Peyer's patch (tissue), 4 donors: ENCODE measurements at regions not wholly inside any gene's neighbourhood (a gene's known extent, or its start where the extent isn't known, plus 50 kb on each side); places are given as distances from the start of the nearest gene placed in this dataset.

Experiments
- DNase-seq, 3 donors: peaks; one replicate each; pipeline ENCODE4 v3.0.0-alpha.2; 2017 to 2019
- H3K27ac ChIP-seq, 4 donors: fragments of 200-600 bp; sonication (generic); one replicate each; pipeline ENCODE4 v1.5.1; 2016 to 2019
- H3K27me3 ChIP-seq, 2 donors: fragments of 200-600 bp; sonication (generic); one replicate each; pipeline ENCODE4 v1.5.1; 2019
- H3K36me3 ChIP-seq, 3 donors: fragments of 200-600 bp; sonication (generic); one replicate each; pipeline ENCODE4 v1.5.1; 2016 to 2019
- H3K4me1 ChIP-seq, 4 donors: fragments of 200-600 bp; sonication (generic); one replicate each; pipeline ENCODE4 v1.5.1; 2016 to 2019
- H3K4me3 ChIP-seq, 4 donors: fragments of 200-600 bp; sonication (generic); 1 replicate in 3 of 4; 2 replicates in 1 of 4; pipeline ENCODE4 v1.5.1; 2016 to 2019; ENCODE audit warnings: mild to moderate bottlenecking in 1 of 4
- H3K9me3 ChIP-seq, 4 donors: fragments of 200-600 bp; sonication (generic); one replicate each; pipeline ENCODE4 v1.5.1; 2016 to 2019; ENCODE audit warnings: mild to moderate bottlenecking in 1 of 4
- POLR2A ChIP-seq, 2 donors: fragments of 450-650 bp; IDR thresholded peaks; one replicate each; pipeline ENCODE4 v1.5.1; 2017; ENCODE audit warnings: antibody characterized with exemption in 2 of 2, mild to moderate bottlenecking in 2 of 2, moderate library complexity in 2 of 2
- TF ChIP-seq, protein P1 (sequence below), 6 experiments: fragments of 450-650 bp in 4 of 6; fragments of 200-600 bp in 2 of 6; sonication (generic) in 1 of 6; IDR thresholded peaks; one replicate each; pipeline ENCODE4 v1.5.1; 2017 to 2019; ENCODE audit warnings: antibody characterized with exemption in 6 of 6, mild to moderate bottlenecking in 3 of 6, moderate library complexity in 1 of 6

DNA sequence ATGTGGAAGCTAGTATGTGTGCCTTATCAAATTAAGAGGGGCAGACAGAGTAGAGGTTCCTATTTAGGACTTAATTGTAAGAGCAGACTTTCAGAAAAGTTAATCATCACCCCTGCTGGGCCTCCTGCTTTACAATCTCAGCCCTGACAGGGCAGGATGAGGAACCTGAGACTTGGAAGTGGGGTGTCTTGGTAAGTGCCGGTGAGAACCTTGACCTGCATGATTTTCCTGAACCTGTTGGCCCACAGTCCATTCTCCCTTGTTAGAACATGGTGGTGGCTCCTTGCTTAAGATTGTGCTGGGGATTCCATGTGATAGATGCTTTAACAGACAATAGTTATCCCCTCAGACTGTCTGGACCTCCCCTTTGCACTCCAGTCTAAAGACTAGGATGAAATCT is 141.7 kb upstream of the TMEM72 start:
- H3K9me3 ChIP-seq = no peaks in the 10 kb centered on the region
- no peak overlapping the region for H3K4me3 ChIP-seq
- H3K27me3 ChIP-seq = no peaks in the 10 kb centered on the region
- no peak for DNase-seq
- no peaks in the 10 kb centered on the region for H3K36me3 ChIP-seq
- no peaks in the 10 kb centered on the region for H3K4me1 ChIP-seq
- TF ChIP-seq POLR2A (IDR thresholded peaks at IDR 0.05) = no peak
- TF ChIP-seq, protein P1, sequence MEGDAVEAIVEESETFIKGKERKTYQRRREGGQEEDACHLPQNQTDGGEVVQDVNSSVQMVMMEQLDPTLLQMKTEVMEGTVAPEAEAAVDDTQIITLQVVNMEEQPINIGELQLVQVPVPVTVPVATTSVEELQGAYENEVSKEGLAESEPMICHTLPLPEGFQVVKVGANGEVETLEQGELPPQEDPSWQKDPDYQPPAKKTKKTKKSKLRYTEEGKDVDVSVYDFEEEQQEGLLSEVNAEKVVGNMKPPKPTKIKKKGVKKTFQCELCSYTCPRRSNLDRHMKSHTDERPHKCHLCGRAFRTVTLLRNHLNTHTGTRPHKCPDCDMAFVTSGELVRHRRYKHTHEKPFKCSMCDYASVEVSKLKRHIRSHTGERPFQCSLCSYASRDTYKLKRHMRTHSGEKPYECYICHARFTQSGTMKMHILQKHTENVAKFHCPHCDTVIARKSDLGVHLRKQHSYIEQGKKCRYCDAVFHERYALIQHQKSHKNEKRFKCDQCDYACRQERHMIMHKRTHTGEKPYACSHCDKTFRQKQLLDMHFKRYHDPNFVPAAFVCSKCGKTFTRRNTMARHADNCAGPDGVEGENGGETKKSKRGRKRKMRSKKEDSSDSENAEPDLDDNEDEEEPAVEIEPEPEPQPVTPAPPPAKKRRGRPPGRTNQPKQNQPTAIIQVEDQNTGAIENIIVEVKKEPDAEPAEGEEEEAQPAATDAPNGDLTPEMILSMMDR (IDR thresholded peaks at IDR 0.05) = no peak
- H3K27ac ChIP-seq = no peak overlapping the region

DNA sequence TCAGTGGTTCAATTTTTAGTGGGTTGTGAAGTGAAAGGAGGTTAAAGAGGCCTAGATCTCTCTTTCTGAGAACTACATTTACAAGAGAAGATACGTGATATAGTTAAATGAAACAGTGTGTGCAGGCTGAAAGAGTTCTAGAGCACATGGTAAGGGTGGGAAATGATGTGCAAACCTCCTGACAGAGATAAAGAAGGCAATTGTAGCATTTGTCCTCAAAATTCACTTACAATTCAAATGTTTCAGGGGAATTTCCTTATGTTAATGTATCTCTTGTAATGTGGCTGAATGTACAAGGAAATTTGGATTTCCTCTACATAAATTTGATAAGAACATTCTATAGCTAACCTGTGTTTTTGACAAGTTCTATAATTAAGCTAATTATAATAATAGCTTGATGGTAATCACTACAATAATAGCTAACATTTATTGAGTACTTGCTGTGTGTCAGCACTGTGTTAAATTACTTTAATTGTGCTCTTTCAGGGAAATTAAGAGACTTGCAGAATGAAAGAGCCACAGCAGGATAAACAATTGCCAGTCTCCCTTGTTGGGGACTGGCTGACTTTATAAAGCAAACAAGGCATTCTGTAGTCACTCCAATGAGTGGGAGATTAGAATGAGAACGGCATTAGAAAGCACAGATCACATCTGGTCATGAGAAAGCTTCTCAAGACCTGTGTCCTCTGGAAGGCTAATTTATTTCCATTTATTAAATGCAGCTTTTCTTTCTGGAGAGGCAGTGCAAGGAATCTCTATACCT is 139.7 kb upstream of the TMEM72 start:
- Histone ChIP-seq H3K36me3 (no peaks in the 10 kb centered on the region), H3K4me3 (no peak overlapping the region), H3K4me1 (no peaks in the 10 kb centered on the region), H3K9me3 (no peaks in the 10 kb centered on the region), H3K27ac (no peak overlapping the region), H3K27me3 (no peaks in the 10 kb centered on the region)
- no peak for DNase-seq
- TF ChIP-seq, protein P1 (IDR thresholded peaks at IDR 0.05) = no peak
- no peak for TF ChIP-seq POLR2A (IDR thresholded peaks at IDR 0.05)

DNA sequence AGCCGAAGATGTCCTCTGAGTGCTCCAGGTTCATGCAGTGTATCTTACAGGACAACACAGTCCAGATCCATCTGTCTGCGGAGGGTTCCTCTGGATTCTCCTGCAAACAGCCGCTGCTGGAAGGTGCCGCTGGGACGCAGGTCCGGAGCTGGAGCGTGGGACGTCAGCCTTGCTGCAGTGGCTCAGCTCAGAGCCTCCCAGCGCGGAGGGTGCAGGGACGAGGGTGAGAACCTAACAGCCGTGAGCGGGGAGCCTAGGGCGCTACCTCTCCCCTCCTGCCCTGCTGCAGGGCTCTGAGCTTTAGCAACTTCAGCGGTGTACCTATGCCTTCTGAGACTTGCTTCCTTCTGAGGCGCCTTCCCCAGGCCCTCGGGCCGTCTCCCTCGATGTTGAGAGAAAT is 137.6 kb upstream of the TMEM72 start:
- no peaks in the 10 kb centered on the region for H3K36me3 ChIP-seq
- TF ChIP-seq POLR2A (IDR thresholded peaks at IDR 0.05) = no peak
- TF ChIP-seq, protein P1 (IDR thresholded peaks at IDR 0.05) = no peak
- no peak overlapping the region for H3K4me3 ChIP-seq
- no peaks in the 10 kb centered on the region for H3K27me3 ChIP-seq
- H3K4me1 ChIP-seq = no peaks in the 10 kb centered on the region
- no peaks in the 10 kb centered on the region for H3K9me3 ChIP-seq
- no peak overlapping the region for H3K27ac ChIP-seq
- DNase-seq = no peak

DNA sequence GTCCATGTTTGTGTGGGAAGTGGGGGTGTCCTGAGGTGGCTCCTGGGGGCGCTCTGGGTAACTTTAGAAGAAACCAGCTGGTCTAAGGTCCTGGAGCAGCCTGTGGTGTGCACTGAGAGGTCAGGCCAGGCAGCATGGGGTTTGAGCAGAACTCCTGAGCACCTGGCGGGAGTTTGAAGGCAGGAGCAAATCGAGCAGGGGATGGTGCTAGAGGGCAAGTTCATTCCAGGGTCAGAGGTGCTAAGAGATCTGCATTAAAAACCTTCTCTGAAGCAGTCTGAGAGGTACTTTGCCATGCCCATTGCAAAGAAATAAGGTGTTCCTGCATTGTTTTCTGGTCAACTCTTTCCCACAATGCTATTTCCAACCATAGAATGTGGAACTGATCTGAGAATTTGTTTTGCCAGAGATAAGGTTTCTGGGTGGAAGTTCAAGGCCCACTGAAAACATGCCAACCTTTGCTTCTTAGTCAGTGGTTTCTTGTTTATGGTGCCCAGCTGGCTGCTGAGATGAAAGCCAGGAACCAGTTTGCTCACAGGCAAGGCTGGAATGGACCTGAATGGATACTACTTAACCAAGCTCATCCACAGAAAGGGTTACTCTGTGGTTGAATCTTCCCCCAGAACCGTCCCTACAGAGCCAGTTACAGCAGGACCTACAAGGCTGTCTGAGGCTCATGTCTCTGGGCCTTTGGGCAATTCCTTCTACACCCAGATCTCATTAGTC is 136.3 kb upstream of the TMEM72 start:
- TF ChIP-seq, protein P1 (IDR thresholded peaks at IDR 0.05) = no peak
- TF ChIP-seq POLR2A (IDR thresholded peaks at IDR 0.05) = no peak
- no peak for DNase-seq

DNA sequence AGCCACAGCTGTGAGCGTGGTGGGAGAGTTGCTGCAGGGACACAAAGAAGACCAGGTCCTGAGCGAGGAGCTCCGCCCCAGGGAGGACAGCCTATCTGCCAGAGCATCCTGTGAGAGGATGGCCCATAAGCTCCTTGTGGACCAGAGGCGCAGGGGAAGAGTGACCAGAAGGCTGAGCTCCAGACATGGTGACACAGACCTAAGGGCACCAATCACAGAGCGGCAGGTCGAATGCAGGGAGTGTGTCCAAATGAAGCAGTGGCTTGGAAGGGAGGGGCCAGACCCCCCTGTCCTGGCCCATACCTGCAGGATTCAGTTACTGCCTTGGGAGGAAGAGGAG is 135.8 kb upstream of the TMEM72 start:
- Histone ChIP-seq H3K27me3 (no peaks in the 10 kb centered on the region), H3K4me3 (no peak overlapping the region), H3K36me3 (no peaks in the 10 kb centered on the region), H3K9me3 (no peaks in the 10 kb centered on the region), H3K27ac (no peak overlapping the region), H3K4me1 (no peaks in the 10 kb centered on the region)
- no peak for DNase-seq
- TF ChIP-seq POLR2A (IDR thresholded peaks at IDR 0.05) = no peak
- TF ChIP-seq, protein P1 (IDR thresholded peaks at IDR 0.05) = no peak

More for the DNA sequence above, 136.3 kb upstream of the TMEM72 start:
- H3K4me3 ChIP-seq = no peak overlapping the region
- no peaks in the 10 kb centered on the region for H3K4me1 ChIP-seq
- H3K9me3 ChIP-seq = no peaks in the 10 kb centered on the region
- no peak overlapping the region for H3K27ac ChIP-seq
- H3K36me3 ChIP-seq = no peaks in the 10 kb centered on the region
- no peaks in the 10 kb centered on the region for H3K27me3 ChIP-seq
